BJ (cell line): ENCODE measurements at regions not wholly inside any gene's neighbourhood (a gene's known extent, or its start where the extent isn't known, plus 50 kb on each side); places are given as distances from the start of the nearest gene placed in this dataset.
A peak's percentile ranks its signal among the peaks of the same experiment; 100 is the strongest.

Source experiments
- CTCF ChIA-PET: fragments of 350-600 bp; formaldehyde crosslinking; extraction: SDS; loops from one replicate; lab custom pipeline; 2021; ENCODE audit warnings: antibody characterized with exemption, inconsistent platforms; lab: Yijun Ruan, JAX
- POLR2A ChIA-PET: fragments of 300-600 bp; sonication (Branson Sonifier 250); formaldehyde crosslinking; extraction: SDS; loops from one replicate; lab custom pipeline; 2021; ENCODE audit warnings: antibody characterized with exemption; lab: Charles Lee
- DNase-seq: peaks from one replicate; pipeline ENCODE4 v3.0.0-alpha.2; 2011; ENCODE audit warnings: low read depth
- H3K27me3 ChIP-seq: 2 replicates; pipeline ENCODE4 v1.6.0; 2011; ENCODE audit warnings: low read length; ENCODE audit not compliant: control insufficient read depth, insufficient read depth
- H3K36me3 ChIP-seq: 2 replicates; pipeline ENCODE4 v1.5.1; 2011; ENCODE audit warnings: low read length; ENCODE audit not compliant: control insufficient read depth, insufficient read depth
- H3K4me3 ChIP-seq: 2 replicates; pipeline ENCODE4 v1.5.1; 2011; ENCODE audit warnings: low read depth, mild to moderate bottlenecking, control low read depth, low read length
- CTCF ChIP-seq: IDR thresholded peaks from 2 replicates; pipeline ENCODE4 v1.5.1; 2011; ENCODE audit warnings: low read depth, mild to moderate bottlenecking, control low read depth, inconsistent platforms, low read length, moderate library complexity; ENCODE audit not compliant: insufficient read depth

DNA sequence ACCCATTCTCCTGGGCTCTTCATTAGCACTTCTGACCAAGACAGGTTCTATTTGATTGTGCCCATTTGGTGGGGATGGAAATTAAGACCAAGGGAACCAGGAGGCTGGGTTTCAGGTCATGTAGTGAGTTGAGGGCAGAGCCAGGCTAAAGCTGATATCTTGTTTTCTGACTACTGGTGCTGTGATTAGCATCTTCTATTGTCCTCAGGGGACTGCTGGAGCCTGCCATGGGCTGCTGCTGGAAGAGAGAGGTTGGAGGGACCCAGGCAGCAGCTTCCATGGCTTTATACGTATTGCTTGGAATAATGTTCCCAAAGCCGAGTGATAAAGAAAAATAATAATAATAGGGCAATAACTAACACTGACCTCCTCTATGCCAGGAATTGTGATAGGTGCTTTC lies 211.4 kb upstream of the ROPN1 start:
- CTCF ChIA-PET: interaction anchor here (0.7 kb wide), 1 partner anchor 78 kb away, joined by 4 read pairs; no protein-coding TSS in a partner anchor
- DNase-seq: no peak
- peaks cover 2% of the 10 kb centered on the region for H3K27me3 ChIP-seq
- H3K36me3 ChIP-seq: no peaks in the 10 kb centered on the region
- no peak overlapping the region for H3K4me3 ChIP-seq
- TF ChIP-seq CTCF: no peak
- POLR2A ChIA-PET: no interaction called here

DNA sequence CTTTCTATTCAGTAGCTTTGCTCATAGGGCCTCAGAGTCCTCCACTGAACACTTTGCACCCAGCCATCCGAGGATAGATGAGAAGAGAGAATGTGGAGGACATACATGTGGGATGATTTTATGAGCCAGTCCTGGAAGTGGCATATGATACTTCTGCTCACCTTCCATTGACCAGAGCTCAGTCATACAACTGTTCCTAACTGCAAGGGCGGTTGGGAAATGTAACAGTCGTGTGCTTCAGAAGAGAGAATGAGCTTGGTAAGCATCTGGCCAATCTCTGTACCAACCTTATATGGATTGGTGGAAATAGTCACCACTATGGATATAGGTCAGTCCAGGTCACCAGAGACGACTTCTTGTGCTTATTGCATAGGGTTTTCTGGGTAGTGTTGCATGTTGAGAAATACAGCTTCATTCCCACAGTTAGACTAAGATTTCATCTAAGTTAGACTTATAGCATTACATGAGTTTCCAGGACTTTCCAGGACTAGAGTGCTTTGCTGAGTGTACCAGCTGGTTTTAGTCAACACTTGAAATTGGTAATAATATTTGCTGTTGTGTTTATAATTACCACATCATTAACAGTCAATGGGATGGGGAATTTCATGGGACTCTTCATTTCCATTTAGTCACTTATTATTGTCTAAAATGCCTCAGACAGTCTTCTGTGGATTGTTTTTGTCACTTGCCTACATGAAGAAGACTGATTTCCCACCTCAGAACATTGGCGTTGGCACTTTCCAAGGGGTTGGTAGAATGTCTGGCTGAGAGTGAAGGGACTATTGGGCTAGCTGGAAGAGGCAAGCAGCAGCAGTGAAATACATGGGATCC lies 214.5 kb upstream of the ROPN1 start:
- H3K27me3 ChIP-seq: no peaks in the 10 kb centered on the region
- DNase-seq: no peak
- no peak for TF ChIP-seq CTCF
- ChIA-PET CTCF (interaction anchor here (0.9 kb wide), 1 partner anchor 55 kb away, joined by 3 read pairs; no protein-coding TSS in a partner anchor), POLR2A (no interaction called here)
- no peaks in the 10 kb centered on the region for H3K36me3 ChIP-seq
- H3K4me3 ChIP-seq: no peak overlapping the region

DNA sequence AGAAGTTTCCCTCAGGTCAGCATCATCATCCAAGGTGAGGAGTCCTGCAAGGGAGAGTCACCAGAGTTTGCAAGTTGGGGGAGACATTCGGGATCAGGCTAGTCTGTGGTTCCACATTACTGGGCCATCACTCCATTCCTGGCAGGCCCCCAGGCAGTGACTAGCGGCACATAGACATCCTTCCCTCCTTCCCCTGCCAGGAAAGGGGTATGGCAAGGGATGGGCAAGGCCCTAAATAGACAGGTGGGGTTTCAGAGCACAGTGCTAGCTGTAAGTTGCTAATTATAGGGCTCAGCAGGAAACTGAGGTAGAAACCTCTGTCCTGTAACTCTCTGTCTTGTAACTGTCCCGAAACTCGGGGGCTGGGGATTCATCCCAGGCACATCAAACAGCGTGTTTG lies 215.2 kb upstream of the ROPN1 start:
- no peaks in the 10 kb centered on the region for H3K27me3 ChIP-seq
- H3K4me3 ChIP-seq: no peak overlapping the region
- ChIA-PET CTCF (interaction anchor here (0.9 kb wide), 1 partner anchor 56 kb away, joined by 3 read pairs; no protein-coding TSS in a partner anchor), POLR2A (no interaction called here)
- no peak for DNase-seq
- no peaks in the 10 kb centered on the region for H3K36me3 ChIP-seq
- no peak for TF ChIP-seq CTCF

- no peaks in the 10 kb centered on the region for H3K36me3 ChIP-seq
- TF ChIP-seq CTCF: no peak
- no peaks in the 10 kb centered on the region for H3K27me3 ChIP-seq
- CTCF ChIA-PET: interaction anchor here (1.7 kb wide), 1 partner anchor 192 kb away, joined by 3 read pairs; no protein-coding TSS in a partner anchor
- DNase-seq: no peak
- POLR2A ChIA-PET: no interaction called here
- no peak overlapping the region for H3K4me3 ChIP-seq
Observed at GRCh38 chr3:124207873-124208485, 216.1 kb upstream of the ROPN1 start.

DNA sequence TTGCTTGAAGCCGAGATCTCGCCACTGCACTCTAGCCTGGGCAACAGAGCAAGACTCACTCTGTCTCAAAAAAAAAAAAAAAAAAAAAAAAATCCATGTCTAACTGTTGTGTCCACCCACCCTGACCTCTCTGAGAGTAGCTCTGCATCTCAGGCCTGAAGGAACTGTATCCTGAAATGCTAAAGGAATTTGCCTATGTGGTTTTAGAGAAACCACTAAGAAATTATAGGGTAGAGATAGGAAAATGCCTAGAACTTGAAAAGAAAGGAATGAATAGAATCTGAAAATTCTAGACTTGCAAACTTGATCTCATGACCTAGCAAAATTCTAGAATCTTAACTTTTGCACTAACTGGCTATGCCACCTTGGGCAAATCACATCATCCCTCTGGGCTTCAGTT lies 217.5 kb upstream of the ROPN1 start:
- no peaks in the 10 kb centered on the region for H3K36me3 ChIP-seq
- ChIA-PET CTCF (no interaction called here), POLR2A (interaction anchor here (0.6 kb wide), 2 partner anchors 31 to 101 kb away, joined by 3 read pairs; no protein-coding TSS in a partner anchor)
- peak; percentile 34 for DNase-seq
- no peaks in the 10 kb centered on the region for H3K27me3 ChIP-seq
- TF ChIP-seq CTCF: no peak
- no peak overlapping the region for H3K4me3 ChIP-seq
